ENCODE measurements at regions not wholly inside any gene's neighbourhood (a gene's known extent, or its start where the extent isn't known, plus 50 kb on each side); places are given as distances from the start of the nearest gene placed in this dataset.

- Mint-ChIP-seq H3K27ac (no peak overlapping the region), H3K36me3 (no peaks in the 10 kb centered on the region), H3K4me1 (peaks cover 7% of the 10 kb centered on the region), H3K9me3 (peaks cover 2% of the 10 kb centered on the region), H3K4me3 (no peak overlapping the region), H3K27me3 (ENCODE audit: insufficient read depth, low read depth) (no peaks in the 10 kb centered on the region)
- H4K20me1 ChIP-seq (ENCODE audit: low read depth) = no peaks in the 10 kb centered on the region
- H3K27me3 ChIP-seq = no peaks in the 10 kb centered on the region
- H2AFZ ChIP-seq (replicated peaks) = peak overlapping the region; percentile 22
- H3K4me3 ChIP-seq = no peak overlapping the region
- no peaks in the 10 kb centered on the region for H3K9me3 ChIP-seq (ENCODE audit: low read depth)
- H3K36me3 ChIP-seq = no peaks in the 10 kb centered on the region
- TF ChIP-seq EZH2phosphoT487 (IDR thresholded peaks at IDR 0.05) (no peak), CTCF (IDR thresholded peaks at IDR 0.05) (no peak), EZH2 (IDR thresholded peaks at IDR 0.05) (no peak)
- H3K4me1 ChIP-seq = peaks cover 16% of the 10 kb centered on the region
- no peak overlapping the region for H3K4me2 ChIP-seq
- no peak overlapping the region for H3K27ac ChIP-seq
- no peaks in the 10 kb centered on the region for H3K79me2 ChIP-seq (ENCODE audit: low read depth)
- H3F3A ChIP-seq (ENCODE audit: low read depth) = no peaks in the 10 kb centered on the region
- DNase-seq (ENCODE audit: low spot score) = no peak
- H3K9ac ChIP-seq = no peak overlapping the region
These were observed 475.7 kb downstream of the DSC3 start for GRCh38 chr18:30566877-30567276.

GRCh38 chr18:30562231-30562630 is 480.3 kb downstream of the DSC3 start:
- Histone ChIP-seq H3K4me2 (peak overlapping the region; percentile 48), H3K27me3 (no peaks in the 10 kb centered on the region), H3K27ac (peak overlapping the region; percentile 8), H2AFZ (replicated peaks) (no peak overlapping the region), H3F3A (ENCODE audit: low read depth) (no peaks in the 10 kb centered on the region), H3K36me3 (no peaks in the 10 kb centered on the region), H4K20me1 (ENCODE audit: low read depth) (no peaks in the 10 kb centered on the region), H3K9ac (no peak overlapping the region), H3K9me3 (ENCODE audit: low read depth) (no peaks in the 10 kb centered on the region), H3K4me3 (no peak overlapping the region), H3K79me2 (ENCODE audit: low read depth) (no peaks in the 10 kb centered on the region), H3K4me1 (peaks cover 21% of the 10 kb centered on the region)
- Mint-ChIP-seq H3K4me3 (no peak overlapping the region), H3K36me3 (no peaks in the 10 kb centered on the region), H3K27me3 (ENCODE audit: insufficient read depth, low read depth) (peaks cover 2% of the 10 kb centered on the region), H3K4me1 (peaks cover 7% of the 10 kb centered on the region), H3K9me3 (no peaks in the 10 kb centered on the region), H3K27ac (no peak overlapping the region)
- peak; percentile 67 for DNase-seq (ENCODE audit: low spot score)
- TF ChIP-seq EZH2phosphoT487 (IDR thresholded peaks at IDR 0.05) = peak; percentile 32
- TF ChIP-seq EZH2 (IDR thresholded peaks at IDR 0.05) = no peak

- no peaks in the 10 kb centered on the region for H3K9me3 Mint-ChIP-seq
These were observed 486.4 kb downstream of the DSC3 start for GRCh38 chr18:30556112-30556511.

More at GRCh38 chr18:30556112-30556511, 486.4 kb downstream of the DSC3 start:
- no peaks in the 10 kb centered on the region for H3K4me1 ChIP-seq
- no peaks in the 10 kb centered on the region for H3K27me3 ChIP-seq
- no peak overlapping the region for H3K4me2 ChIP-seq
- no peaks in the 10 kb centered on the region for H4K20me1 ChIP-seq (ENCODE audit: low read depth)
- Mint-ChIP-seq H3K36me3 (no peaks in the 10 kb centered on the region), H3K4me1 (no peaks in the 10 kb centered on the region), H3K4me3 (no peak overlapping the region), H3K27ac (no peak overlapping the region), H3K27me3 (ENCODE audit: insufficient read depth, low read depth) (peaks cover 2% of the 10 kb centered on the region)
- H2AFZ ChIP-seq (replicated peaks) = no peak overlapping the region
- H3K9ac ChIP-seq = no peak overlapping the region
- no peak overlapping the region for H3K4me3 ChIP-seq
- DNase-seq (ENCODE audit: low spot score) = no peak
- H3K79me2 ChIP-seq (ENCODE audit: low read depth) = no peaks in the 10 kb centered on the region
- no peak overlapping the region for H3K27ac ChIP-seq
- H3K36me3 ChIP-seq = no peaks in the 10 kb centered on the region
- no peaks in the 10 kb centered on the region for H3K9me3 ChIP-seq (ENCODE audit: low read depth)
- H3F3A ChIP-seq (ENCODE audit: low read depth) = no peaks in the 10 kb centered on the region
- TF ChIP-seq EZH2phosphoT487 (IDR thresholded peaks at IDR 0.05) (no peak), EZH2 (IDR thresholded peaks at IDR 0.05) (no peak), CTCF (IDR thresholded peaks at IDR 0.05) (no peak)
